Adrenal gland (tissue), 9 donors: ENCODE measurements at regions not wholly inside any gene's neighbourhood (a gene's known extent, or its start where the extent isn't known, plus 50 kb on each side); places are given as distances from the start of the nearest gene placed in this dataset.

ENCODE experiments used
- DNase-seq, 7 donors: peaks; one replicate each; pipeline ENCODE4 v3.0.0-alpha.2; 2019 to 2020
- H3K27ac ChIP-seq, 5 donors: fragments of 200-600 bp; sonication (generic) in 4 of 5; 1 replicate in 3 of 5; 2 replicates in 2 of 5; pipeline versions ENCODE4 v1.5.1 to v1.8.0; 2016 to 2020; ENCODE audit warnings: mild to moderate bottlenecking in 1 of 5
- H3K27me3 ChIP-seq: fragments of 200-600 bp; 2 replicates; pipeline ENCODE4 v1.8.0; 2021
- H3K36me3 ChIP-seq, 2 donors: fragments of 200-600 bp; replicated peaks in 1 of 2; 1 replicate in 1 of 2; 2 replicates in 1 of 2; pipeline versions ENCODE4 v1.5.1 to v1.8.0; 2018 to 2022
- H3K4me1 ChIP-seq, 2 donors: fragments of 200-600 bp; replicated peaks in 1 of 2; 1 replicate in 1 of 2; 2 replicates in 1 of 2; pipeline versions ENCODE4 v1.5.1 to v1.8.0; 2018 to 2021
- H3K4me3 ChIP-seq, 4 donors: fragments of 200-600 bp; sonication (generic) in 3 of 4; one replicate each; pipeline ENCODE4 v1.5.1; 2016 to 2018
- H3K9me3 ChIP-seq, 3 donors: fragments of 200-600 bp; sonication (generic) in 1 of 3; replicated peaks in 1 of 3; 1 replicate in 2 of 3; 2 replicates in 1 of 3; pipeline versions ENCODE4 v1.5.1 to v1.8.0; 2016 to 2021
- POLR2A ChIP-seq, 2 donors: fragments of 450-650 bp; IDR thresholded peaks; one replicate each; pipeline ENCODE4 v1.6.1; 2017; ENCODE audit warnings: antibody characterized with exemption in 2 of 2, mild to moderate bottlenecking in 2 of 2, moderate library complexity in 1 of 2
- WGBS, 4 donors: extraction: QIAGEN DNeasy Blood & Tissue Kit in 2 of 4; methylation state at CpG; one replicate each; pipeline versions ENCODE4 v1.1.5 to v1.1.7; 2013 to 2017; 5-methylcytosine and 5-hydroxymethylcytosine counted together
- intact Hi-C, 2 donors: fragments of 100-400 bp; cut with DNase I; formaldehyde crosslinking; loops; one replicate each; pipeline versions ENCODE4 v1.14.1 to v1.15.0; 2022 to 2023
- TF ChIP-seq, protein P1 (sequence below), 6 experiments: fragments of 450-650 bp in 4 of 6; fragments of 200-600 bp in 2 of 6; sonication (generic) in 1 of 6; IDR thresholded peaks; 1 replicate in 5 of 6; 2 replicates in 1 of 6; pipeline versions ENCODE4 v1.5.1 to v1.8.0; 2016 to 2021; ENCODE audit warnings: antibody characterized with exemption in 6 of 6, mild to moderate bottlenecking in 2 of 6, moderate library complexity in 1 of 6
- donor health status: healthy with polysubstance abuse.
- donor health status: Bipolar disorder and iron deficiency.
- donor health status: DM: yes; HTN: yes; CAD: no.
- donor health status: DM: no; HTN: no; CAD: no.
- donor health status: DM: no; HTN: no; CAD: no.

DNA sequence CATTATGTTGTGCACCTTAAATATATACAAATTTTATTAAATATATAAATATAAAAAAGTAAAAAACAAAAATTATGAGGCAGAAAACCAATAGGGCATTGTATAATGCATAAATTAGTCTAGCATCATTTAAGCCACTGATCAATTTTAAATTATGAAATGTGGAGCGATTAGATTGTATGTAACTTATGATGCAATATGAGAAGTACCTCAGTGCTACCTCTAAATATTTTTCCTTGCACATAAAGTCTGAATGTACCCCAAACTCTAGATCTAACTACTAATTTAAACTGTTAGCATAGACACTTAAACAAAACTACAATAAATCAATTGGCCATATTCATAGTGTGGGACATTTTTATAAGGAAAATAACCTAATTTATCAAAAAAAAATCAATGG lies 1178.5 kb upstream of the MIR17HG start:
- Histone ChIP-seq H3K9me3 (no peaks in the 10 kb centered on the region), H3K27ac (no peak overlapping the region), H3K36me3 (no peaks in the 10 kb centered on the region), H3K4me1 (no peaks in the 10 kb centered on the region), H3K27me3 (no peaks in the 10 kb centered on the region), H3K4me3 (no peak overlapping the region)
- intact Hi-C loops, result no loop called here
- TF ChIP-seq, protein P1, sequence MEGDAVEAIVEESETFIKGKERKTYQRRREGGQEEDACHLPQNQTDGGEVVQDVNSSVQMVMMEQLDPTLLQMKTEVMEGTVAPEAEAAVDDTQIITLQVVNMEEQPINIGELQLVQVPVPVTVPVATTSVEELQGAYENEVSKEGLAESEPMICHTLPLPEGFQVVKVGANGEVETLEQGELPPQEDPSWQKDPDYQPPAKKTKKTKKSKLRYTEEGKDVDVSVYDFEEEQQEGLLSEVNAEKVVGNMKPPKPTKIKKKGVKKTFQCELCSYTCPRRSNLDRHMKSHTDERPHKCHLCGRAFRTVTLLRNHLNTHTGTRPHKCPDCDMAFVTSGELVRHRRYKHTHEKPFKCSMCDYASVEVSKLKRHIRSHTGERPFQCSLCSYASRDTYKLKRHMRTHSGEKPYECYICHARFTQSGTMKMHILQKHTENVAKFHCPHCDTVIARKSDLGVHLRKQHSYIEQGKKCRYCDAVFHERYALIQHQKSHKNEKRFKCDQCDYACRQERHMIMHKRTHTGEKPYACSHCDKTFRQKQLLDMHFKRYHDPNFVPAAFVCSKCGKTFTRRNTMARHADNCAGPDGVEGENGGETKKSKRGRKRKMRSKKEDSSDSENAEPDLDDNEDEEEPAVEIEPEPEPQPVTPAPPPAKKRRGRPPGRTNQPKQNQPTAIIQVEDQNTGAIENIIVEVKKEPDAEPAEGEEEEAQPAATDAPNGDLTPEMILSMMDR (IDR thresholded peaks at IDR 0.05), result no peak
- DNase-seq, result no peak
- 83 to 90% (median 87%) methylated on average over 1 of the region's 1 CpG for WGBS, 4 donors

DNA sequence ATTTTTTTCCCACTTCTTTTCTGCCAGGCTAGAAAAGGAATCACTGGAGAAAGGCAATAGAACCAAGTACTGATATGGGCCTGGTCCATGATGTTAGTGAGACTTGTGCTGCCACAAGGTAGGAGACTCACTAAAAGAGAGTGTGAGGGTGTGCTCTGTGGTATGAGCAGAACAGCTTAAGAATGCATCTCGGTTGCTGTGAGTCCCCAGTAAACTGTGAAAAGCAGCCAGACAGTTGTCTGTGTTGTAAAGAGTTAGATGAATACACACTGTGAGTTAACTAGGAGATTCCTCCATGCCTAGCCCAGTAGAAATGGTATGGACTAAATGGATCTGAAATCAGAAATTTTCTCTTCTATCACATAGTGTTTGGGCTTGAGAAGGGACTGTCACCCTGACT lies 1177.3 kb upstream of the MIR17HG start:
- no peaks in the 10 kb centered on the region for H3K4me1 ChIP-seq
- TF ChIP-seq, protein P1 (IDR thresholded peaks at IDR 0.05), result no peak
- TF ChIP-seq POLR2A (IDR thresholded peaks at IDR 0.05), result no peak
- intact Hi-C loops, result no loop called here
- 46 to 59% (median 55%) methylated on average over 1 of the region's 1 CpG for WGBS, 4 donors
- no peak for DNase-seq
- H3K9me3 ChIP-seq, result no peaks in the 10 kb centered on the region
- no peaks in the 10 kb centered on the region for H3K36me3 ChIP-seq
- no peak overlapping the region for H3K4me3 ChIP-seq
- no peaks in the 10 kb centered on the region for H3K27me3 ChIP-seq
- no peak overlapping the region for H3K27ac ChIP-seq

DNA sequence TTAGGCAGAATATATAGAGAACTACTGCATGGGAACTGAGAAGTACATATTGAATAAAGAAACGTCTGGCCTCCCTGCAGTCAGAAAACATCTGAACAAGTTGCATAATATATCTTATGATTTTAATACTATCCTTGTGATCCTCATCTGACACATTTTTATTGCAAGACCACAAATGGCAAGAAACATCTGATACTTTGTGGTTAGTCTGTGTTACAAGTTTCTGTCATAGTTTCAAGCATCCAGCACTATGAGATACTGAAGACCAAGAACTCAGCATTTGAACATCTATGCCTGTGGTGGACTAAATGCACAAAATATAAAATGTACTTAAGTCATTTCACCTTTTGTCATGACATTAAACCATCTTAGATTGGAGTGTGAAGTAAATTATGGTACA lies 1175.8 kb upstream of the MIR17HG start:
- H3K9me3 ChIP-seq, result no peaks in the 10 kb centered on the region
- DNase-seq, result no peak
- intact Hi-C loops, result no loop called here
- H3K4me1 ChIP-seq, result no peaks in the 10 kb centered on the region
- H3K4me3 ChIP-seq, result no peak overlapping the region
- no peak overlapping the region for H3K27ac ChIP-seq
- TF ChIP-seq POLR2A (IDR thresholded peaks at IDR 0.05), result no peak
- TF ChIP-seq, protein P1 (IDR thresholded peaks at IDR 0.05), result no peak
- H3K36me3 ChIP-seq, result no peaks in the 10 kb centered on the region
- 23 to 56% (median 48%) methylated on average over 1 of the region's 1 CpG for WGBS, 4 donors
- no peaks in the 10 kb centered on the region for H3K27me3 ChIP-seq

DNA sequence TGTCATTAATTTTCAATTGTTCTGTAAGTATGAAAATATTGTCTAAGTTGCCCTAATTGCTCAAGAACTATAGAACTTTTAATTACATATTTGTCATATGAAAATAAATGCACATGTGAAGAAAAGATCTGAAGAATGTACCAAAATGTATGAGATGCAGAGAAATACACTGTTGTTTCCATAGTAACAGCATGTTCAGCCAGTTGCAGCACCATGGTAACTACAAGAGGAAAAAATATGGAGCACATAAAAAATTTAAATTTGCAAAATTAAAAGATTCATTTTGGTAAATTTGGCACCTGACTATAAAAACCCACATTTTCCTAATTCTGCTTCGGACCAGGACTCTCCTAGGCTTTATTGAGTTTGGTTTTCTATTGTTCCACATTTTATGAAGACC lies 1170.0 kb upstream of the MIR17HG start:
- TF ChIP-seq, protein P1 (IDR thresholded peaks at IDR 0.05), result no peak
- TF ChIP-seq POLR2A (IDR thresholded peaks at IDR 0.05), result no peak
- no peaks in the 10 kb centered on the region for H3K4me1 ChIP-seq
- no peaks in the 10 kb centered on the region for H3K9me3 ChIP-seq
- no peak for DNase-seq
- 76 to 85% (median 80%) methylated on average over 1 of the region's 1 CpG for WGBS, 4 donors
- H3K27ac ChIP-seq, result no peak overlapping the region
- H3K27me3 ChIP-seq, result no peaks in the 10 kb centered on the region
- no peaks in the 10 kb centered on the region for H3K36me3 ChIP-seq
- no peak overlapping the region for H3K4me3 ChIP-seq
- intact Hi-C loops, result no loop called here
